ENCODE measurements at regions not wholly inside any gene's neighbourhood (a gene's known extent, or its start where the extent isn't known, plus 50 kb on each side); places are given as distances from the start of the nearest gene placed in this dataset.

- FAIRE-seq = no peak
- DNase-seq (ENCODE audit: insufficient read length, low spot score) = no peak
- TF ChIP-seq POLR2A (IDR thresholded peaks at IDR 0.05; ENCODE audit: low read depth, low read length) (no peak), PAX5 (IDR thresholded peaks at IDR 0.05; ENCODE audit: insufficient read depth, low read length, severe bottlenecking) (no peak), SPI1 (IDR thresholded peaks at IDR 0.05; ENCODE audit: low read depth, low read length) (no peak), TAF1 (IDR thresholded peaks at IDR 0.05; ENCODE audit: low read depth, low read length) (no peak), POLR2AphosphoS5 (IDR thresholded peaks at IDR 0.05; ENCODE audit: low read depth, low read length) (no peak), POU2F2 (IDR thresholded peaks at IDR 0.05; ENCODE audit: low read depth, low read length) (no peak)
These were observed 72.0 kb upstream of the IQSEC1 start for GRCh38 chr3:13145131-13145825.

GRCh38 chr3:13144163-13145023 is 71.2 kb upstream of the IQSEC1 start:
- no peak for TF ChIP-seq POLR2AphosphoS5 (IDR thresholded peaks at IDR 0.05; ENCODE audit: low read depth, low read length)
- no peak for TF ChIP-seq SPI1 (IDR thresholded peaks at IDR 0.05; ENCODE audit: low read depth, low read length)
- TF ChIP-seq PAX5 (IDR thresholded peaks at IDR 0.05; ENCODE audit: insufficient read depth, low read length, severe bottlenecking) = no peak
- no peak for TF ChIP-seq POU2F2 (IDR thresholded peaks at IDR 0.05; ENCODE audit: low read depth, low read length)
- TF ChIP-seq POLR2A (IDR thresholded peaks at IDR 0.05; ENCODE audit: low read depth, low read length) = no peak
- TF ChIP-seq TAF1 (IDR thresholded peaks at IDR 0.05; ENCODE audit: low read depth, low read length) = no peak
- FAIRE-seq = no peak
- DNase-seq (ENCODE audit: insufficient read length, low spot score) = no peak

DNA sequence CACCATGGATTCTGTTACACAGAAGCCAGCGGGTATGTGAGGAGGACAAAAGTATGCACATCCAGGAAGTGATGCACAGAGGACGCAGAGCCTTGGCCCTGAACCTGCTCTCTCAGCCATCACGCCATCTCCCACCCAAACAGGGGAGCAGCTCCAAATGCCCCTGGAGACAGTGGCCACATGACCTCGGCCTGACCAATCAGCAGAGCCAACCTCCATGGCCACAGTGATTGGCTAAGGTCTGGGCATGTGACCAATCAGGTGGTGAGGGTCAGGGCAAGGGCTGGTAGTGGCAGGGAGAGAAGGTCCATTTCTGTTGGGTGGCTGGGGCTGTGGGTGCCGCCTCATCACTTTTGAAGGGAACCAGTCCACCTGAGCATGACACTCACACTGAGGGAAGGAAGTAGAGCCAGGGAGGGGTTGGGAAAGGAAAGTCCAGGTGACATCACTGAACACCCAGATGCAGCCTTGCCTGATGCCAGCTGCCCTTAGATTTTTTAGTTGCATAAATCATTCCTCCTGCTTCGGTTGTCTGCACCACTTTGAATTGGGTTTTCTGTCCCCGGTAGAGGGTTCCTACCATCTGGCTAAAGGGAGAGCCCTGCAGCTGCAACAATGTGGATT is 70.3 kb upstream of the IQSEC1 start:
- FAIRE-seq = no peak

GRCh38 chr3:13142552-13143380 is 69.5 kb upstream of the IQSEC1 start:
- DNase-seq (ENCODE audit: insufficient read length, low spot score) (no peak), FAIRE-seq (no peak)
- TF ChIP-seq PAX5 (IDR thresholded peaks at IDR 0.05; ENCODE audit: insufficient read depth, low read length, severe bottlenecking) = no peak
- no peak for TF ChIP-seq SPI1 (IDR thresholded peaks at IDR 0.05; ENCODE audit: low read depth, low read length)
- TF ChIP-seq POLR2A (IDR thresholded peaks at IDR 0.05; ENCODE audit: low read depth, low read length) = no peak
- TF ChIP-seq POU2F2 (IDR thresholded peaks at IDR 0.05; ENCODE audit: low read depth, low read length) = no peak
- TF ChIP-seq TAF1 (IDR thresholded peaks at IDR 0.05; ENCODE audit: low read depth, low read length) = no peak
- no peak for TF ChIP-seq POLR2AphosphoS5 (IDR thresholded peaks at IDR 0.05; ENCODE audit: low read depth, low read length)

More for the DNA sequence above, 70.3 kb upstream of the IQSEC1 start:
- DNase-seq (ENCODE audit: insufficient read length, low spot score) = no peak
- TF ChIP-seq POLR2AphosphoS5 (IDR thresholded peaks at IDR 0.05; ENCODE audit: low read depth, low read length) (no peak), TAF1 (IDR thresholded peaks at IDR 0.05; ENCODE audit: low read depth, low read length) (no peak), PAX5 (IDR thresholded peaks at IDR 0.05; ENCODE audit: insufficient read depth, low read length, severe bottlenecking) (no peak), POU2F2 (IDR thresholded peaks at IDR 0.05; ENCODE audit: low read depth, low read length) (no peak), POLR2A (IDR thresholded peaks at IDR 0.05; ENCODE audit: low read depth, low read length) (no peak), SPI1 (IDR thresholded peaks at IDR 0.05; ENCODE audit: low read depth, low read length) (no peak)

DNA sequence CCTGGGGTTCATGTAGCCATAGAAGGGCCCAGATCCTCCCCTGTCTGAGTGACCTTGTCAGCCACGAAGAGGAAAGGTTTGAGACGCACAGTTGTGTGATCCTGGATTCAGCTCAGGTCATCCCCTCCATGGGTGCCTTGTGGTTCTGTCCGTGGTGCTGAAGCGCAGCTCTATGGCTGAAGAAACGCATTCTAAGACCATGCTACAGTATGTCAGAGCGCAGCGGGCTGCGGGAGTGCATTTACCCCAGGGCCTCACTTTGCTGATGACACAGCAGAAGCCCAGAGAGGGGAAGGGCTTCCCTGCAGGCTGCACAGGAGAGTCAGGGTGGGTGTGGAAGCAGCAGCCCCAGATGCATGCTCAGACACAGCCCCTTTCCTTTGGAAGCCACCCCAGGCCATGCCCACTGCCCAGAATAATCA is 68.8 kb upstream of the IQSEC1 start:
- DNase-seq (ENCODE audit: insufficient read length, low spot score) (no peak), FAIRE-seq (peak; percentile 20)
- TF ChIP-seq POLR2A (IDR thresholded peaks at IDR 0.05; ENCODE audit: low read depth, low read length) (no peak), POU2F2 (IDR thresholded peaks at IDR 0.05; ENCODE audit: low read depth, low read length) (no peak), PAX5 (IDR thresholded peaks at IDR 0.05; ENCODE audit: insufficient read depth, low read length, severe bottlenecking) (no peak), TAF1 (IDR thresholded peaks at IDR 0.05; ENCODE audit: low read depth, low read length) (no peak), SPI1 (IDR thresholded peaks at IDR 0.05; ENCODE audit: low read depth, low read length) (no peak), POLR2AphosphoS5 (IDR thresholded peaks at IDR 0.05; ENCODE audit: low read depth, low read length) (no peak)

DNA sequence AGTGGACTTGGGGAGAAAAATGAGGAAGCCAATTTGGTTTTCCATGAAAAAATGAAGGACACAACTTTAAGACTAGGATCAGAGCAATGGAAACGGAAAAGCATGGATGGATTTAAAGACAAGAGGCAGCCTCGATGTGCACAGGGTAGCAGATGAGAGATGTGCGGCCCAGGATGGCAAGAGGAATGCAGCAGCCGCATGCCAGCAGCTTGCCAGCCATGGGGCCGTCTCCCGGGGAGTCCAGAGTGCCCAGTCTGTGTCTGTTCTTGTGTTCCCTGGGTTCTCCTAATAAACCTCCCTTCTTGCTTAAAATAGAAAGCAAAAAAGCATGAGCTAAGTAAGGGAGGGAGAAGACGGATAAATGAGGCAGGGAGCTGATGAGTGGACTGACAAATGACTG is 68.0 kb upstream of the IQSEC1 start:
- no peak for DNase-seq (ENCODE audit: insufficient read length, low spot score)
- FAIRE-seq = no peak
- TF ChIP-seq SPI1 (IDR thresholded peaks at IDR 0.05; ENCODE audit: low read depth, low read length) (no peak), PAX5 (IDR thresholded peaks at IDR 0.05; ENCODE audit: insufficient read depth, low read length, severe bottlenecking) (no peak), TAF1 (IDR thresholded peaks at IDR 0.05; ENCODE audit: low read depth, low read length) (no peak), POU2F2 (IDR thresholded peaks at IDR 0.05; ENCODE audit: low read depth, low read length) (no peak), POLR2AphosphoS5 (IDR thresholded peaks at IDR 0.05; ENCODE audit: low read depth, low read length) (no peak), POLR2A (IDR thresholded peaks at IDR 0.05; ENCODE audit: low read depth, low read length) (no peak)

DNA sequence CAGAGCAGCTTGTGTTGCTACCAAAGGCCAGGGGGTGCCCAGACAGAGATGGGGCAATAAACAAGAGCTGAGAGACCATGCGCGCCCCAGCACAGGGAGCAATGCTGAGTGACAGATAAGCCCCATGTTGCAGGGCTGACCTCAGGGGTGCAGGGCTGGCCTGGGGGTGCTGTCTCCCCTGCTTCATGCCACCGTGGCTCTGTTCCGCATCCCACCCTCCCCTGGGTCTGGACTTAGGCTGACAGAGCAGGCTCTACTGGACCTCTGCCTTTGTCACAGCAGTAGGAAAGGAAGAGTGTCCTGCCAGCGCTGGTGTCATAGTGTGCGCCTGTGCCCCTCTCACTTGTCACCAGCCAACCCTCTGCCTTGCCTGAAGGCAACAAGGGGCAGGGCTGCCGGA is 67.4 kb upstream of the IQSEC1 start:
- DNase-seq (ENCODE audit: insufficient read length, low spot score) (no peak), FAIRE-seq (no peak)
- TF ChIP-seq POLR2A (IDR thresholded peaks at IDR 0.05; ENCODE audit: low read depth, low read length) = no peak
- no peak for TF ChIP-seq POU2F2 (IDR thresholded peaks at IDR 0.05; ENCODE audit: low read depth, low read length)
- no peak for TF ChIP-seq TAF1 (IDR thresholded peaks at IDR 0.05; ENCODE audit: low read depth, low read length)
- TF ChIP-seq PAX5 (IDR thresholded peaks at IDR 0.05; ENCODE audit: insufficient read depth, low read length, severe bottlenecking) = no peak
- TF ChIP-seq SPI1 (IDR thresholded peaks at IDR 0.05; ENCODE audit: low read depth, low read length) = no peak
- TF ChIP-seq POLR2AphosphoS5 (IDR thresholded peaks at IDR 0.05; ENCODE audit: low read depth, low read length) = no peak

GRCh38 chr3:13139471-13140065 is 66.3 kb upstream of the IQSEC1 start:
- DNase-seq (ENCODE audit: insufficient read length, low spot score) (no peak), FAIRE-seq (no peak)
- TF ChIP-seq POLR2AphosphoS5 (IDR thresholded peaks at IDR 0.05; ENCODE audit: low read depth, low read length) (no peak), POU2F2 (IDR thresholded peaks at IDR 0.05; ENCODE audit: low read depth, low read length) (no peak)
